GM18909 (cell line): ENCODE measurements at regions not wholly inside any gene's neighbourhood (a gene's known extent, or its start where the extent isn't known, plus 50 kb on each side); places are given as distances from the start of the nearest gene placed in this dataset.
"Not testable (repeated sequence)": the region's sequence is repeated elsewhere in the genome, so short reads cannot be mapped to it uniquely, and the experiment has no call there.

Experiments used
- ATAC-seq: cut with Tn5 transposase; IDR thresholded peaks from one replicate; pipeline ENCODE4 v1.9.1; 2021; ENCODE audit warnings: mild to moderate bottlenecking; ENCODE audit not compliant: unreplicated experiment, poor library complexity

- ATAC-seq = no peak
These were observed 152.2 kb upstream of the CDK1 start for GRCh38 chr10:60626037-60626436.

- ATAC-seq = no peak
These were observed 154.7 kb upstream of the CDK1 start for GRCh38 chr10:60623627-60624026.

- ATAC-seq = no peak
These were observed 157.3 kb upstream of the CDK1 start for GRCh38 chr10:60621018-60621417.

GRCh38 chr10:60618861-60619260, 159.4 kb upstream of the CDK1 start:
- no peak for ATAC-seq

- no peak for ATAC-seq
These were observed 162.7 kb upstream of the CDK1 start for GRCh38 chr10:60615541-60615940.

- no peak for ATAC-seq
These were observed 163.9 kb upstream of the CDK1 start for GRCh38 chr10:60614363-60614762.

GRCh38 chr10:60613434-60613833, 164.8 kb upstream of the CDK1 start:
- no peak for ATAC-seq

- ATAC-seq = no peak
These were observed 167.0 kb upstream of the CDK1 start for GRCh38 chr10:60611291-60611747.

- no peak for ATAC-seq
These were observed 170.9 kb upstream of the CDK1 start for GRCh38 chr10:60607372-60607771.

- no peak for ATAC-seq
These were observed 171.8 kb upstream of the CDK1 start for GRCh38 chr10:60606343-60607080.

GRCh38 chr10:60605476-60605875, 172.8 kb upstream of the CDK1 start:
- no peak for ATAC-seq

- ATAC-seq = no peak
These were observed 173.9 kb upstream of the CDK1 start for GRCh38 chr10:60604342-60604741.

GRCh38 chr10:60597513-60597912, 180.8 kb upstream of the CDK1 start:
- no peak for ATAC-seq

GRCh38 chr10:60595852-60596251, 182.4 kb upstream of the CDK1 start:
- ATAC-seq = no peak

GRCh38 chr10:60594476-60595051, 183.7 kb upstream of the CDK1 start:
- no peak for ATAC-seq

- no peak for ATAC-seq
These were observed 187.2 kb upstream of the CDK1 start for GRCh38 chr10:60591119-60591518.

GRCh38 chr10:60589376-60589775, 188.9 kb upstream of the CDK1 start:
- ATAC-seq = no peak

- not testable (repeated sequence) for ATAC-seq
These were observed 192.1 kb upstream of the ANK3 start for GRCh38 chr10:60581782-60582181.

GRCh38 chr10:60578217-60578616, 188.5 kb upstream of the ANK3 start:
- ATAC-seq = no peak

- no peak for ATAC-seq
These were observed 186.7 kb upstream of the ANK3 start for GRCh38 chr10:60576130-60577069.

GRCh38 chr10:60575105-60575504, 185.4 kb upstream of the ANK3 start:
- ATAC-seq = no peak
